ENCODE measurements at regions not wholly inside any gene's neighbourhood (a gene's known extent, or its start where the extent isn't known, plus 50 kb on each side); places are given as distances from the start of the nearest gene placed in this dataset.

DNA sequence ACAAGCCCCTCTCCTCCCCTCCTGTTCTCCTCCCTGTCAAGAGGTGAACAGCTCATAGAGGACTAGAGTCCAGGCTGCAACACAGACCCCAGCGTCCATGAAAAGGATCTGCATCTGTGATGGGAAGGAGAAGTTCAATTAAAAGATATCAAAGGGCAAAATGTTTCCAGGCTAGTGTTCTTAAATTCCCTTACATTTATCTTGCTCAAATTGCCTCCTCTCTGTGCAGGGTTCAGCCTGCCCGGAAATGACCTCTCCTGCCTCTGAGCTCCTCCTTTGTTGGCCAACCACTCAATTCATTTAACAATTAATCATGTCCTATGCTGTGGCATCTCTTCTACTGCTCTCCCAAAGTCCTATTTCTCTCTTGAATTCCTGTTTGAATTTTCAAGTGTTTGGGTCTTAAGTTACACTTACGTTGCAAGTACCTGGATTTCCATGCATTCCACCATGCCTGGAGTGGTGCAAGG, 105.3 kb downstream of the TSN start:
- no peak for DNase-seq (ENCODE audit: low spot score)

GRCh38 chr2:121862286-121862685, 106.8 kb downstream of the TSN start:
- no peak for DNase-seq (ENCODE audit: low spot score)

- DNase-seq (ENCODE audit: low spot score) = no peak
These were observed 110.5 kb downstream of the TSN start for GRCh38 chr2:121865914-121866313.

DNA sequence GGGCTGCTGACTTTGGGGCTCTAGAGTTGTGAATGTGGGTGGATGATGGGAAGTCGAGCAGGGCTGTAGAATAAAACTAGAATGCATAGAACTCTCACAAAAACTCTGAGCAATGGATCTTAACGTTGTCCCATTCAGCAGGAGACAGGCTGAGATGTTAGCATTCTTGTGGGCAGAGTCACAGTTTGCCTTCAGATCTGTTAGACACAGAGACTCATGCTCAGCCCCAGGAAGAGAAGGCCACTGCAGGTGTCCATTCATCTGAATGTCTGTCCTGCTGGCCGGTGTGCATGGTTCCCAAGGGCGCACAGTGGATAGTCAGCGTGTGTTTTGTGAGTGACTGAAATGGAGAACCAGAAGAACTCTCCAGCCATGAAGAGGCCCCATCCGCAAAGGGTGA, 111.3 kb downstream of the TSN start:
- no peak for DNase-seq (ENCODE audit: low spot score)

DNA sequence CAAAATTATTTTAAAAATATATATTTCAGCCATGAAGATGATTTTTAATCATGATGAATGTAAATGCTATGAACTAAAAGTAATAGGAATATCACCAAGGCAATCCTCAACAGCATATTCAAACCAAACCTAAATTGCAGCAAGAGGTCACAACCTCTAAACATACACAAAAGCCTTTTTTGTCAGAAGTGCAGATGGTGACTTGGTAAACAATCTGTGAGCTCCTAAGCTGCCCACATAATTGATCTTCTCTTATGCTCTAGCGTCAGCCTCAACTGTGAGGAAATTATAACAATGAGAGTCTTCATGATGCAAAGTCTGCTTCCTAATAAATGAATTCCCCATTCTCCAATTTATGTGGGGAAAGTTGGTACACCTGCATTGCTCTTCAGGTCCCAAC, 113.2 kb downstream of the TSN start:
- no peak for DNase-seq (ENCODE audit: low spot score)

DNA sequence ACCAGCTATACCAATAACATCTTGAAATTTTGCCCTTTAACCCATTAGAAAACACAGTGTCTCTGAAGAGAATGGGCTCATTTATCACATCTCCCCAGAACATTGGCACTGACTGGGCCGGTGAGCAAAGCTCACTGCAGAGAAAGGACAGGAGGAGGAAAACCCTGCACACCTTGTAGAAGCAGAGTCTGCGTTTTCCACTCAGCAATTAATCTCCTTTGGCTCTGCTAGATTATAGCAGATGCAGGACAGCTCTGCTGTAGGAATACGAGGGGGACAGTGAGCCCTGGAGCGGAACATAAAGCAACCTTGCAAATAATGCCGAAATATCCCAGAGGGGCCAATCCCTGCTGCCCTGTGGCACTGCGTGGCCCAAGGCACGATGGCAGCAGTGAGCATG, 113.9 kb downstream of the TSN start:
- DNase-seq (ENCODE audit: low spot score) = no peak

DNA sequence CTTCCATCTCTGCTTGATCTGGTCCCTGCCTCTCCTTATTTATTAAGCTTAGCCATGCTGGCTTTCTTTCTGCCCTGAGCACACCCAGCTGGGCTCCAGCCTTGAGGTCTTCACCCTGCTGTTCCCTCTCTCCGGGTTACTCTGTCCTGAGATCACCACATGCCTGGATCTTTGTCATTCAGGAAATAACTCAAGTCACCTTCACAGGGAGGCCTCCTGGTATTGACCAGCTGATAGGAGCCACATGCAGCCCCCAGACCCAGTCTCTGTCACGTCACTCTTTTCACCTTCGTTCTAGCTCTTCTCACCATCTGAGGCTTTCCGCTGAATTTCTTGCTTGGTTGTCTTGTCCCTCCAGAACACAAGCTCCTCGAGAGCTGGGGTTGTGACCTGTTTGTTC, 114.4 kb downstream of the TSN start:
- no peak for DNase-seq (ENCODE audit: low spot score)

DNA sequence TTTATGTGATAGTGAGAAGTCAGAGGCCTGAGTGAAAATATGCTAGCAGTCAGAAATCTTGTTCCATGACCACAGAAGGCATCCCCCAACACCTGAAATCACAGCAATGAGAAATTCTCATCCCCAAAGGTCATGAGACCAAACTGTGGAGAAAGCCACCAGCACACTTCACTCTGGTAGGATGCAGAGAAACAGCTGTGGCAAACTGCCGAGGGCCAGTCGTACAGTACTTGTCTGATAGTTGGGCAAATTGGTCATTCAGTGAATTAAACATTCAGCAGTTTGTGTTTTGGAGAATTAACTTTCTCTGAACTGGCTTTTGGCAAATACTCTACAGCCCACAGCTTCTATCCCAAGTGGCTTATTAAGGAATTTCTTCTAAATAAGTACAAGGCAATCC, 117.2 kb downstream of the TSN start:
- DNase-seq (ENCODE audit: low spot score) = no peak

DNA sequence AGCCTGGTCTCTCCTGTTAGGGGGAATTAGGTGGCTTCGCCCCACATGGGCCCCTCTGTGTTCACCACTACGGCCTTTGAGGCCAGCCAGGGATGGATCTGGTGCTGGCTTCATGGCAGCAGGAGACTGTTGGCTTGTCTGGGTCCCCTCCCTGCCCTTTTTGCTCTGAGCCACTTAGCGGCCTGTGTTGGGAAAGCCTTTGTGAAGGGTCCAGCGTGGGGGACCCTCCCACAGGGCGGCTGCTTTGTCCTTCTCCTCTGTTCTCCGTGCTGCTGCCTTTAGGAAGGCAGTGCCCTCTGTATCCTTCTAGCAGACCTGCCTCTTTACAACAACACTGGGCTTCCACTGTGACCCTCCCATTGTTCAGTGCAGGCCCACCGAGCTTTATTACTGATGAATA, 118.4 kb downstream of the TSN start:
- peak; percentile 71 for DNase-seq (ENCODE audit: low spot score)

GRCh38 chr2:121875585-121876185, 120.2 kb downstream of the TSN start:
- DNase-seq (ENCODE audit: low spot score) = no peak

DNA sequence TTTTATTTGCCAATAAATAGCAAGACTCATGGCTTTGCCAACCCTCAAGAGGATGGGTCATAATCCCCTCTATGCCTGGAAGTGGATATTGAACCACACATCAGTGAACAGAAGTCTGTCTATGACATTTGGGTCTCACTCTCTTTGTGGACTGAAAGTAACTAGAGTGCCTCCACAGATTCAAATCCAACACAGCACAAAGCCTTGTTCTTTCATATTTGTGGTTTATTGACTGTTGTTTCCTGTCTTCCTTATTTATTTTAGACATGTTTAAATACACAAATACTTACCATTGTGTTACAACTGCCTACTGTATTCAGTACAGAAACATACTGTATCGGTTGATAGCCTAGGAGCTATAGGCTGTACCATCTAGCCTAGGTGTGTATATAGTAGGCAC, 121.9 kb downstream of the TSN start:
- no peak for DNase-seq (ENCODE audit: low spot score)

GRCh38 chr2:121880283-121880682, 124.8 kb downstream of the TSN start:
- no peak for DNase-seq (ENCODE audit: low spot score)

DNA sequence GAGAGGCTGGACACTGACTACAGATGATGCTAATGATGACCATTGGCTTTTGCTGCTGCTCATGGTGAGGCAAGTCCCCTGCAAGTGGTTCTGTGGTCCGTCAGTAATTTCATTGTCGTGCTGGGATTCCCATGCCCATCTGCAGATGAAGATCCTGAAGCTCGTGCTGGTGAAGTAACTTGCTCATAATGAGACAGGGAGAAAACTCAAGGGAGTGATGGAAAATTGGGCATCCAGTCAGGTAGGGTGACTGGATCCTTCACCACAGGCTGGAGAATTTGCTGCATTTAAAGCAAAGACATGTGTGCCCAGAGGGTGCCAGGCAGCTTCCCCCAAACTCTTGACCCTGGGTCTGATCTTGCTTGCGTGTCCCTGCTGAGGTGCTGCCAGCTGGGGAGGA, 125.6 kb downstream of the TSN start:
- no peak for DNase-seq (ENCODE audit: low spot score)

- no peak for DNase-seq (ENCODE audit: low spot score)
These were observed 126.5 kb downstream of the TSN start for GRCh38 chr2:121881950-121882349.

DNA sequence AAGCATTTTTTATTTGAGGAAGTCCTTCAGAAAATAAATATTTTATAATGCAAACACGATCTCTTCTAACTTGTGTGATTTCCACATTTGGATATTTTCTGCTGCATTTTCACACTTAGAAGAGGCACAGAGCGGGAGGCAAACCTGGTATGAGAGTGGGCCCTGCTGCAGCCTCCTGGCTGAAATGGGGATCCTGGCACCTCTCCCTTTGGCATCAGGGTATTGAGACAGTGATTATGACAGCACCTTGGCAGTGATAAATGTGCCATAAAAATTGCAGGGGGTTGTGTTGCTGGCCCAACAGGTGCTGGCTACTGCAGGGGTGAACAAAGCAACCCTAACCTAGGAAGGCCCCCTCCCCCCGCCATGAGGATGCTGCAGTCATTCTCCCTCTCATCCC, 128.6 kb downstream of the TSN start:
- DNase-seq (ENCODE audit: low spot score) = no peak

GRCh38 chr2:121884511-121884921, 129.1 kb downstream of the TSN start:
- no peak for DNase-seq (ENCODE audit: low spot score)

DNA sequence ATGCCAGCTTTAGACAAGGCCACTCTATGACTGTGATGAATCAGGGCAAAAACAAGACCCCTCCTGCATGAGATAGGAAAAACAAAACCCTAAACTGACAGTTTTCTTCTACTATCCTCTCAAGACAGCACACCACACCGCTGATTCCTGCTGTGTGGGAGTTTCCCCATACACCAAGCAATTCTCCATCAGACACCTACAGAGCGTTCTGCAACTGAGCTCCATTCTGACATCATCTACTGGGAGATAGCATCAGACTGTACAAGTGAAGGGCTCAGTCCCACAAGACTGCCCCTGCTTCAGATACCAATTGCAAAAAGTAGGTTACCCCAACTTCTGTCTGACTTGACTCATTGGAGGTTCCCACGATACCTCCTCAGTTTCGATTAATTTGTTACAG, 130.6 kb downstream of the TSN start:
- DNase-seq (ENCODE audit: low spot score) = no peak

DNA sequence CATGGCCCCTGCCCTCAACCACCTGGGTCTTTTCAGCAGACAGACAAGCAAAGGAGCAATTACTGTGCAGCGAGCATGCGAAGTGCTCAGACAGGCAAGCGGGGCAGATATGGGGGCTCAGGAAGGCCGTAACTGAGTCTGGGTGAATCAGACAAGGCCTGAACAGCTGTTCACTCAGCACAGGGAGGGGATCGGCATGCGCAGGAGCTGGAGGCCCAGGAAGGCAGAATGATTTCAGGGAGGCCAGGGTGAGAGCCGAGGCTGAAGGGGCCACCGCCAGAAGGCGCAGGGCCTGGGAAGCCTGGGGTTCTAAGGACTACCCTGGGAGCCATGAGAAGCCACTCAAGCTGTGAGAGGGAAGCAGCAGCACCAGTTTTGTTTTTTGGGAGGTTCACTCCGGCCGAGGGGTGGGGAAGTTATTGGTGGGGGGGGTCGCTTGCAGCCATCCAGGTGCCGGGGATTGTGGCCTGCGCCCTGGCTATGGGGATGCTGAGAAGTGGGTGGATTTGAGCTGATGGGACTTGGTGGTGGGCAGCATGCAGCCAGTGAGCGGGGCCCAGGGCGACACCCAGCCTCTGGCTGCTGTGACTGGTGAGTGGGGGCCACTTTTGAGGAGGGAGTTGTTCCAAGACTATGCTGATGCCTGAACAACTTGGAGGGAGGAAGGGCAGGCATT, 132.2 kb downstream of the TSN start:
- no peak for DNase-seq (ENCODE audit: low spot score)

- DNase-seq (ENCODE audit: low spot score) = no peak
These were observed 132.7 kb downstream of the TSN start for GRCh38 chr2:121888189-121888557.

- peak; percentile 40 for DNase-seq (ENCODE audit: low spot score)
These were observed 134.6 kb downstream of the TSN start for GRCh38 chr2:121890041-121890440.

GRCh38 chr2:121895723-121896571, 140.5 kb downstream of the TSN start:
- DNase-seq (ENCODE audit: low spot score) = no peak

- no peak for DNase-seq (ENCODE audit: low spot score)
These were observed 142.0 kb downstream of the TSN start for GRCh38 chr2:121897335-121897970.

GRCh38 chr2:121898483-121898882, 143.0 kb downstream of the TSN start:
- no peak for DNase-seq (ENCODE audit: low spot score)

Measured in ecto neural progenitor cell (in vitro differentiated cells).